Activated T-cell treated with anti-CD3 and anti-CD28 coated beads, Interleukin-2, amount 50 U/mL, for 24 hours (primary cell): ENCODE measurements at regions not wholly inside any gene's neighbourhood (a gene's known extent, or its start where the extent isn't known, plus 50 kb on each side); places are given as distances from the start of the nearest gene placed in this dataset.

Experiments
- DNase-seq: peaks from one replicate; pipeline ENCODE4 v3.0.0-alpha.2; 2020
- H3K27ac Mint-ChIP-seq: 2 replicates; pipeline ENCODE4 v1.8.0; 2020; ENCODE audit warnings: mild to moderate bottlenecking, mixed read lengths
- H3K27me3 Mint-ChIP-seq: 2 replicates; pipeline ENCODE4 v1.8.0; 2020; ENCODE audit warnings: mixed read lengths
- H3K36me3 Mint-ChIP-seq: 2 replicates; pipeline ENCODE4 v1.8.0; 2020; ENCODE audit warnings: low read depth, mixed read lengths
- H3K4me1 Mint-ChIP-seq: 2 replicates; pipeline ENCODE4 v1.8.0; 2020; ENCODE audit warnings: low read depth, mixed read lengths
- H3K4me3 Mint-ChIP-seq: 2 replicates; pipeline ENCODE4 v1.8.0; 2020; ENCODE audit warnings: mild to moderate bottlenecking, moderate library complexity, mixed read lengths
- H3K9me3 Mint-ChIP-seq: 2 replicates; pipeline ENCODE4 v1.8.0; 2020; ENCODE audit warnings: mixed read lengths

GRCh38 chr2:234438305-234438977, 58.4 kb downstream of the ARL4C start:
- Mint-ChIP-seq H3K9me3 (peaks cover 1% of the 10 kb centered on the region), H3K4me3 (peak overlapping the region; percentile 53), H3K4me1 (peaks cover 65% of the 10 kb centered on the region), H3K27me3 (no peaks in the 10 kb centered on the region), H3K27ac (peak overlapping the region; percentile 60), H3K36me3 (no peaks in the 10 kb centered on the region)
- DNase-seq: no peak

GRCh38 chr2:234437642-234438304, 59.1 kb downstream of the ARL4C start:
- no peak overlapping the region for H3K4me3 Mint-ChIP-seq
- H3K27ac Mint-ChIP-seq: no peak overlapping the region
- DNase-seq: no peak
- H3K9me3 Mint-ChIP-seq: peaks cover 1% of the 10 kb centered on the region
- H3K4me1 Mint-ChIP-seq: peaks cover 63% of the 10 kb centered on the region
- H3K27me3 Mint-ChIP-seq: no peaks in the 10 kb centered on the region
- no peaks in the 10 kb centered on the region for H3K36me3 Mint-ChIP-seq

GRCh38 chr2:234436482-234436837, 60.4 kb downstream of the ARL4C start:
- Mint-ChIP-seq H3K4me1 (peaks cover 58% of the 10 kb centered on the region), H3K27me3 (no peaks in the 10 kb centered on the region), H3K9me3 (no peaks in the 10 kb centered on the region), H3K27ac (no peak overlapping the region), H3K4me3 (no peak overlapping the region), H3K36me3 (no peaks in the 10 kb centered on the region)
- no peak for DNase-seq

DNA sequence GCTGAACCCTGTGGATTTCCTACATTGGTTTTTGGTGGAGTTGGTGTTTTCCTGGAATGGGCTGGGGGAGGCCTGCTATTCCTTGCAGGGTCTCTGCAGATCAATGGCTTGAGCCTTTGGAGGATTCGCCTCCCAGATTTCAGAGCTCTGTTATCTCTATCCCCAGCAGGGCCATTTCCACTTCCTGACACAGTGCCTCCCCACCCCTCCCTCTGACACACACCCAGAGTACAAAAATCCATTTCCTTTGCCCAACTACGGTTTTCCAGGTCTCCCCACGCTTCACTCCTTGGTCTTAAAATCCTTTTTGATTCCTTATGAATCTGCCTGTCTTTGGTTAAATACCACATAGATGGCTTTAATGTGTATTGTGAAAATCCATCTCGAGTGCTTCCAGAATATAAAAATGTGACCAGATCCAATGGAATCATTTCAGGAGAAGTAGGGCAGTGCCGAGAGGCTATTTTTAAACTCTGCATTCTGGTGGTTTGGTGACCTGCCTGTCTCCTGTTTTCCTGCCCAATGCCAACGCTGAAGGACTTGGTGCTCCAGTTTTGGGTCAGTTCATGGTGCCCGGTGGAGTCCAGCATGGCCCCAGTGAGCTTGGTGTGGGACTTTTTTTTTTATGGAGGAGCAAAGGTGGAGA, 60.9 kb downstream of the ARL4C start:
- Mint-ChIP-seq H3K27ac (no peak overlapping the region), H3K27me3 (no peaks in the 10 kb centered on the region), H3K4me1 (peaks cover 54% of the 10 kb centered on the region), H3K36me3 (no peaks in the 10 kb centered on the region), H3K9me3 (no peaks in the 10 kb centered on the region), H3K4me3 (no peak overlapping the region)
- no peak for DNase-seq

GRCh38 chr2:234433201-234433600, 63.7 kb downstream of the ARL4C start:
- no peaks in the 10 kb centered on the region for H3K9me3 Mint-ChIP-seq
- peaks cover 55% of the 10 kb centered on the region for H3K4me1 Mint-ChIP-seq
- H3K27ac Mint-ChIP-seq: no peak overlapping the region
- no peak overlapping the region for H3K4me3 Mint-ChIP-seq
- no peaks in the 10 kb centered on the region for H3K36me3 Mint-ChIP-seq
- DNase-seq: no peak
- H3K27me3 Mint-ChIP-seq: no peaks in the 10 kb centered on the region

- Mint-ChIP-seq H3K27ac (no peak overlapping the region), H3K36me3 (no peaks in the 10 kb centered on the region), H3K4me1 (peaks cover 59% of the 10 kb centered on the region)
Observed at GRCh38 chr2:234430871-234431270, 66.0 kb downstream of the ARL4C start.

DNA sequence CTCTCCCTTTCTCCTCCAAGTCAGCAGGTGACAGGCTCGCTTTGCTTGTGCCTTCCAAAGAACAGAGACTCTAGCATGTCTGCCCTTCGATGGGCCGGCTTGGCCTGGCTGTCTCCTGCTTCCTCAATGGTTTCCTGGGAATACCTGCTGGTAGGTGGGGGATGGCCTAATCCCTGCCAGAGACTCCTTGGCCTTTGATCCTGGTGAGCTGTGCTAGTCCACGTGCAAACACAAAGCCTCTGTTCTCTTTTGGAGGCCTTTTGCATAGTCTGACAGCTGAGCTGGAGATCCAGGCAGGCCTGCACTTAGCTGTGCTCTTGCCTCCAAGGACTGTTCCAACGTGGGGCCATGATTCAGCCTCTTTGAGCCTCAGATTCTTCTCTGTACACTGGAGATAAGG, 67.6 kb downstream of the ARL4C start:
- Mint-ChIP-seq H3K27me3 (no peaks in the 10 kb centered on the region), H3K36me3 (no peaks in the 10 kb centered on the region), H3K9me3 (peaks cover 3% of the 10 kb centered on the region), H3K4me1 (peaks cover 67% of the 10 kb centered on the region), H3K4me3 (no peak overlapping the region), H3K27ac (peak overlapping the region; percentile 38)
- no peak for DNase-seq

More at GRCh38 chr2:234430871-234431270, 66.0 kb downstream of the ARL4C start:
- no peak for DNase-seq
- Mint-ChIP-seq H3K9me3 (peaks cover 3% of the 10 kb centered on the region), H3K27me3 (no peaks in the 10 kb centered on the region), H3K4me3 (no peak overlapping the region)

GRCh38 chr2:234427081-234428061, 69.5 kb downstream of the ARL4C start:
- Mint-ChIP-seq H3K27me3 (no peaks in the 10 kb centered on the region), H3K9me3 (peaks cover 3% of the 10 kb centered on the region), H3K4me3 (peak overlapping the region; percentile 59), H3K36me3 (no peaks in the 10 kb centered on the region), H3K4me1 (peaks cover 78% of the 10 kb centered on the region), H3K27ac (peak overlapping the region; percentile 92)
- peak; percentile 48 for DNase-seq

DNA sequence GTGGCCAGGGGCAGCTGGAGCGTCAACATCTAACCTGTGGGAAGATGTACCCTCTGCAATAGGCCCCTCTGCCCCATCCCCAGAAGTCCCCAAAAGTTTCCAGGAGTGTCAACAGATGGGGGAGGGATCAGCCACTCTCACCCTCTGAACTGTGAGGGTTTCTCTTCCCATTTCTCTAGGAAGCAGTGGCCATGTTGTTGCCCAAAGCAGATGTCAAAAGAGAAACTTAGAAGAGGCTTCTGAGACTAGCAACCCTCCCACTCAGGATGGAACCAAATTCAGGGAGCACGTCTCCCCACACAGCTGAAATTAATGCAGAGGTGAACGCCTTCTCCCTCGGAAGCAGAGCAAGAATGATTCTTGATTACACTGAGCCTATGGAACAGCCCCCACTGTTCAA, 70.3 kb downstream of the ARL4C start:
- Mint-ChIP-seq H3K27ac (peak overlapping the region; percentile 92), H3K27me3 (no peaks in the 10 kb centered on the region), H3K36me3 (no peaks in the 10 kb centered on the region), H3K4me1 (peaks cover 82% of the 10 kb centered on the region), H3K4me3 (peak overlapping the region; percentile 59), H3K9me3 (peaks cover 3% of the 10 kb centered on the region)
- DNase-seq: no peak

- Mint-ChIP-seq H3K4me1 (peaks cover 86% of the 10 kb centered on the region), H3K4me3 (peak overlapping the region; percentile 59), H3K27ac (peak overlapping the region; percentile 92), H3K27me3 (no peaks in the 10 kb centered on the region), H3K9me3 (peaks cover 3% of the 10 kb centered on the region), H3K36me3 (no peaks in the 10 kb centered on the region)
- DNase-seq: peak; percentile 65
Observed at GRCh38 chr2:234425639-234426603, 71.0 kb downstream of the ARL4C start.

- no peaks in the 10 kb centered on the region for H3K36me3 Mint-ChIP-seq
- H3K27ac Mint-ChIP-seq: peak overlapping the region; percentile 57
- peaks cover 3% of the 10 kb centered on the region for H3K9me3 Mint-ChIP-seq
- H3K27me3 Mint-ChIP-seq: no peaks in the 10 kb centered on the region
- peaks cover 86% of the 10 kb centered on the region for H3K4me1 Mint-ChIP-seq
- no peak overlapping the region for H3K4me3 Mint-ChIP-seq
- DNase-seq: no peak
Observed at GRCh38 chr2:234423884-234424283, 73.0 kb downstream of the ARL4C start.

DNA sequence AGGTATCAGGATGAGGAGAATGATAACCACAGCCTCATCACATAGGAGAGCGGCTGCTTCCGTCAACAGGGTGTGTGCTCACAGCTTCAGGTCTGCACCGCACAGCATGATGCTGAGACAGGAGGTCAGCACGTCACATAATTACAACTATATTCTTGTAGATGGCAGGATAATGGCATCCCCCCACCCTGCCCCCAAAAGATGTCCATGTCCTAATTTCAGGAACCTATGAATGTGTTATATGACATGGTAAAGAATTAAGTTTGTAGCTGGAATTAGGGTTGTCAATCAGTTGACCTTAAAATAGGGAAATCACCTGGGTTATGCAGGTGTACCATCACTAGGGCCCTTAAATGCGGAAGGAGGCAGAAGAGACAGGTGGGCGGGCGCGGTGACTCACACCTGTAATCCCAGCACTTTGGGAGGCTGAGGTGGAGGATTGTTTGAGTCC, 73.9 kb downstream of the ARL4C start:
- H3K27me3 Mint-ChIP-seq: no peaks in the 10 kb centered on the region
- no peaks in the 10 kb centered on the region for H3K36me3 Mint-ChIP-seq
- H3K4me3 Mint-ChIP-seq: peak overlapping the region; percentile 3
- DNase-seq: peak; percentile 57
- peaks cover 78% of the 10 kb centered on the region for H3K4me1 Mint-ChIP-seq
- peak overlapping the region; percentile 71 for H3K27ac Mint-ChIP-seq
- peaks cover 9% of the 10 kb centered on the region for H3K9me3 Mint-ChIP-seq

- Mint-ChIP-seq H3K4me3 (peak overlapping the region; percentile 0), H3K4me1 (peaks cover 71% of the 10 kb centered on the region), H3K36me3 (no peaks in the 10 kb centered on the region), H3K9me3 (peaks cover 6% of the 10 kb centered on the region), H3K27ac (peak overlapping the region; percentile 71), H3K27me3 (no peaks in the 10 kb centered on the region)
- DNase-seq: no peak
Observed at GRCh38 chr2:234422273-234422732, 74.6 kb downstream of the ARL4C start.
